ENCODE measurements at regions not wholly inside any gene's neighbourhood (a gene's known extent, or its start where the extent isn't known, plus 50 kb on each side); places are given as distances from the start of the nearest gene placed in this dataset.
"Not testable (repeated sequence)": the region's sequence is repeated elsewhere in the genome, so short reads cannot be mapped to it uniquely, and the experiment has no call there.

- H3K4me1 Mint-ChIP-seq (ENCODE audit: low read depth) = no peaks in the 10 kb centered on the region
- no peak overlapping the region for H3K4me3 Mint-ChIP-seq
- peaks cover 9% of the 10 kb centered on the region for H3K9me3 Mint-ChIP-seq
- H3K36me3 Mint-ChIP-seq (ENCODE audit: insufficient read depth) = no peaks in the 10 kb centered on the region
- no peak for ATAC-seq
- H3K27me3 Mint-ChIP-seq (ENCODE audit: low read depth) = no peaks in the 10 kb centered on the region
- no peak for DNase-seq
Measured at GRCh38 chr4:126172126-126172525, 857.4 kb downstream of the FAT4 start.

GRCh38 chr4:126174627-126175026 is 859.9 kb downstream of the FAT4 start:
- DNase-seq (no peak), ATAC-seq (no peak)
- Mint-ChIP-seq H3K4me1 (ENCODE audit: low read depth) (no peaks in the 10 kb centered on the region), H3K36me3 (ENCODE audit: insufficient read depth) (no peaks in the 10 kb centered on the region), H3K9me3 (peaks cover 11% of the 10 kb centered on the region), H3K4me3 (no peak overlapping the region), H3K27me3 (ENCODE audit: low read depth) (no peaks in the 10 kb centered on the region)

- no peak overlapping the region for H3K4me3 Mint-ChIP-seq
- no peaks in the 10 kb centered on the region for H3K27me3 Mint-ChIP-seq (ENCODE audit: low read depth)
- H3K36me3 Mint-ChIP-seq (ENCODE audit: insufficient read depth) = no peaks in the 10 kb centered on the region
- H3K4me1 Mint-ChIP-seq (ENCODE audit: low read depth) = no peaks in the 10 kb centered on the region
- DNase-seq (no peak), ATAC-seq (no peak)
- H3K9me3 Mint-ChIP-seq = peaks cover 12% of the 10 kb centered on the region
Measured at GRCh38 chr4:126180642-126181041, 865.9 kb downstream of the FAT4 start.

GRCh38 chr4:126182336-126182735 is 867.6 kb downstream of the FAT4 start:
- Mint-ChIP-seq H3K4me1 (ENCODE audit: low read depth) (no peaks in the 10 kb centered on the region), H3K4me3 (no peak overlapping the region), H3K27me3 (ENCODE audit: low read depth) (no peaks in the 10 kb centered on the region), H3K36me3 (ENCODE audit: insufficient read depth) (no peaks in the 10 kb centered on the region), H3K9me3 (peaks cover 6% of the 10 kb centered on the region)
- no peak for DNase-seq
- no peak for ATAC-seq

GRCh38 chr4:126182786-126183185 is 868.0 kb downstream of the FAT4 start:
- Mint-ChIP-seq H3K9me3 (peaks cover 6% of the 10 kb centered on the region), H3K36me3 (ENCODE audit: insufficient read depth) (no peaks in the 10 kb centered on the region), H3K27me3 (ENCODE audit: low read depth) (no peaks in the 10 kb centered on the region), H3K4me1 (ENCODE audit: low read depth) (no peaks in the 10 kb centered on the region), H3K4me3 (no peak overlapping the region)
- no peak for ATAC-seq
- DNase-seq = no peak

GRCh38 chr4:126183206-126183605 is 868.5 kb downstream of the FAT4 start:
- Mint-ChIP-seq H3K27me3 (ENCODE audit: low read depth) (no peaks in the 10 kb centered on the region), H3K4me3 (no peak overlapping the region), H3K36me3 (ENCODE audit: insufficient read depth) (no peaks in the 10 kb centered on the region), H3K9me3 (peaks cover 6% of the 10 kb centered on the region), H3K4me1 (ENCODE audit: low read depth) (no peaks in the 10 kb centered on the region)
- ATAC-seq (no peak), DNase-seq (no peak)

- H3K9me3 Mint-ChIP-seq = peaks cover 8% of the 10 kb centered on the region
- H3K4me1 Mint-ChIP-seq (ENCODE audit: low read depth) = no peaks in the 10 kb centered on the region
- H3K27me3 Mint-ChIP-seq (ENCODE audit: low read depth) = no peaks in the 10 kb centered on the region
- H3K4me3 Mint-ChIP-seq = no peak overlapping the region
- H3K36me3 Mint-ChIP-seq (ENCODE audit: insufficient read depth) = no peaks in the 10 kb centered on the region
- no peak for DNase-seq
- no peak for ATAC-seq
Measured at GRCh38 chr4:126191536-126191935, 876.8 kb downstream of the FAT4 start.

GRCh38 chr4:126192506-126192905 is 877.8 kb downstream of the FAT4 start:
- ATAC-seq = no peak
- H3K27me3 Mint-ChIP-seq (ENCODE audit: low read depth) = no peaks in the 10 kb centered on the region

GRCh38 chr4:126201251-126202138 is 886.7 kb downstream of the FAT4 start:
- not testable (repeated sequence) for DNase-seq; H3K4me3 Mint-ChIP-seq; H3K27me3 Mint-ChIP-seq (ENCODE audit: low read depth); H3K4me1 Mint-ChIP-seq (ENCODE audit: low read depth); H3K36me3 Mint-ChIP-seq (ENCODE audit: insufficient read depth); ATAC-seq
- peaks cover 13% of the 10 kb centered on the region for H3K9me3 Mint-ChIP-seq

More at GRCh38 chr4:126192506-126192905, 877.8 kb downstream of the FAT4 start:
- no peak overlapping the region for H3K4me3 Mint-ChIP-seq
- peaks cover 8% of the 10 kb centered on the region for H3K9me3 Mint-ChIP-seq
- no peaks in the 10 kb centered on the region for H3K36me3 Mint-ChIP-seq (ENCODE audit: insufficient read depth)
- no peaks in the 10 kb centered on the region for H3K4me1 Mint-ChIP-seq (ENCODE audit: low read depth)
- DNase-seq = no peak

- H3K9me3 Mint-ChIP-seq = peaks cover 13% of the 10 kb centered on the region
- no peak for ATAC-seq
- no peak for DNase-seq
- no peaks in the 10 kb centered on the region for H3K36me3 Mint-ChIP-seq (ENCODE audit: insufficient read depth)
- H3K4me3 Mint-ChIP-seq = no peak overlapping the region
- H3K4me1 Mint-ChIP-seq (ENCODE audit: low read depth) = no peaks in the 10 kb centered on the region
- H3K27me3 Mint-ChIP-seq (ENCODE audit: low read depth) = no peaks in the 10 kb centered on the region
Measured at GRCh38 chr4:126202226-126202625, 887.5 kb downstream of the FAT4 start.

- no peaks in the 10 kb centered on the region for H3K36me3 Mint-ChIP-seq (ENCODE audit: insufficient read depth)
- ATAC-seq (no peak), DNase-seq (no peak)
- no peak overlapping the region for H3K4me3 Mint-ChIP-seq
- no peaks in the 10 kb centered on the region for H3K4me1 Mint-ChIP-seq (ENCODE audit: low read depth)
- H3K9me3 Mint-ChIP-seq = peaks cover 12% of the 10 kb centered on the region
- H3K27me3 Mint-ChIP-seq (ENCODE audit: low read depth) = no peaks in the 10 kb centered on the region
Measured at GRCh38 chr4:126207910-126208309, 893.2 kb downstream of the FAT4 start.

- Mint-ChIP-seq H3K36me3 (ENCODE audit: insufficient read depth) (no peaks in the 10 kb centered on the region), H3K4me1 (ENCODE audit: low read depth) (no peaks in the 10 kb centered on the region)
- no peak for DNase-seq
Measured at GRCh38 chr4:126209147-126209546, 894.4 kb downstream of the FAT4 start.

GRCh38 chr4:126213996-126214395 is 899.2 kb downstream of the FAT4 start:
- H3K9me3 Mint-ChIP-seq = peaks cover 5% of the 10 kb centered on the region
- ATAC-seq = no peak
- H3K4me3 Mint-ChIP-seq = no peak overlapping the region
- no peak for DNase-seq
- H3K36me3 Mint-ChIP-seq (ENCODE audit: insufficient read depth) = no peaks in the 10 kb centered on the region
- no peaks in the 10 kb centered on the region for H3K4me1 Mint-ChIP-seq (ENCODE audit: low read depth)
- no peaks in the 10 kb centered on the region for H3K27me3 Mint-ChIP-seq (ENCODE audit: low read depth)

More at GRCh38 chr4:126209147-126209546, 894.4 kb downstream of the FAT4 start:
- no peaks in the 10 kb centered on the region for H3K27me3 Mint-ChIP-seq (ENCODE audit: low read depth)
- H3K4me3 Mint-ChIP-seq = no peak overlapping the region
- peaks cover 8% of the 10 kb centered on the region for H3K9me3 Mint-ChIP-seq
- no peak for ATAC-seq

- no peaks in the 10 kb centered on the region for H3K4me1 Mint-ChIP-seq (ENCODE audit: low read depth)
- no peak for ATAC-seq
Measured at GRCh38 chr4:126215759-126216158, 901.0 kb downstream of the FAT4 start.

GRCh38 chr4:126216611-126217010 is 901.9 kb downstream of the FAT4 start:
- no peaks in the 10 kb centered on the region for H3K27me3 Mint-ChIP-seq (ENCODE audit: low read depth)
- no peak overlapping the region for H3K4me3 Mint-ChIP-seq
- DNase-seq (no peak), ATAC-seq (no peak)
- H3K4me1 Mint-ChIP-seq (ENCODE audit: low read depth) = no peaks in the 10 kb centered on the region
- no peaks in the 10 kb centered on the region for H3K36me3 Mint-ChIP-seq (ENCODE audit: insufficient read depth)
- H3K9me3 Mint-ChIP-seq = no peaks in the 10 kb centered on the region

More at GRCh38 chr4:126215759-126216158, 901.0 kb downstream of the FAT4 start:
- H3K4me3 Mint-ChIP-seq = no peak overlapping the region
- H3K9me3 Mint-ChIP-seq = no peaks in the 10 kb centered on the region
- no peaks in the 10 kb centered on the region for H3K27me3 Mint-ChIP-seq (ENCODE audit: low read depth)
- DNase-seq = no peak
- no peaks in the 10 kb centered on the region for H3K36me3 Mint-ChIP-seq (ENCODE audit: insufficient read depth)
